H1 (cell line): ENCODE measurements at regions not wholly inside any gene's neighbourhood (a gene's known extent, or its start where the extent isn't known, plus 50 kb on each side); places are given as distances from the start of the nearest gene placed in this dataset.

Experiments
- CHD1 ChIP-seq: IDR thresholded peaks from 2 replicates; pipeline ENCODE4 v1.6.1; 2012; ENCODE audit warnings: low read depth, low read length, improper control_type of control experiment
- GABPA ChIP-seq: IDR thresholded peaks from 2 replicates; pipeline ENCODE4 v1.6.1; 2011; ENCODE audit warnings: mild to moderate bottlenecking, low read length, moderate library complexity, borderline replicate concordance; ENCODE audit not compliant: insufficient read depth
- RFX5 ChIP-seq: IDR thresholded peaks from 2 replicates; pipeline ENCODE4 v1.6.1; 2011; ENCODE audit warnings: low read depth, low read length, improper control_type of control experiment, borderline replicate concordance

DNA sequence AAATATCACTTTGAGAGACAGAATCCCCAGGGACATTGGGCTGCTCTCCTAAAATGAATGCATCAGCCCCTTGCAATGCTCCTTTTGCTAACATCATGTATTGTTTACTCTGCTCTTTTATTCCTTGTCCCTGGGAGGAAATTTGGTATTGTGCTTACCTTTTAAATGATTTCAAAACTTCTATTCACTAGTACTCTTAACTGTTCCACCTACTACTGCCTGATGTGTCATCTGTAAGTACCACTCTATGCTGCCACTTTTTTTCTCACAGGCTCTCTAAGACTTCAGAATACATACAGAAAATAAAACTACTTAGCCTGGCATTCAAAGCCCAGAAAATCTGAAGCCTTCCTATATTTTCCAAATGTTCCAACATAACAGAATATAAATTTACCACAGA, 667.2 kb downstream of the BRINP1 start (continued):
- TF ChIP-seq RFX5 (no peak), GABPA (no peak), CHD1 (no peak)
